MM.1S (cell line): ENCODE measurements at regions not wholly inside any gene's neighbourhood (a gene's known extent, or its start where the extent isn't known, plus 50 kb on each side); places are given as distances from the start of the nearest gene placed in this dataset.

Experiments
- DNase-seq: peaks from one replicate; pipeline ENCODE4 v3.0.0-alpha.2; 2015
- H2AFZ ChIP-seq: fragments of 300-600 bp; sonication (generic); 2 replicates; pipeline ENCODE4 v1.6.0; 2016; ENCODE audit warnings: antibody characterized with exemption, low read length
- H3F3A ChIP-seq: fragments of 300-600 bp; sonication (generic); 2 replicates; pipeline ENCODE4 v1.6.1; 2016; ENCODE audit warnings: mild to moderate bottlenecking, antibody characterized with exemption, low read length, moderate library complexity, mixed read lengths; ENCODE audit not compliant: insufficient read depth
- H3K27ac ChIP-seq: fragments of 300-600 bp; sonication (generic); 2 replicates; pipeline ENCODE4 v1.5.1; 2016; ENCODE audit warnings: mild to moderate bottlenecking, low read length
- H3K27me3 ChIP-seq: fragments of 300-600 bp; sonication (generic); replicated peaks from 2 replicates; pipeline ENCODE4 v1.6.0; 2016; ENCODE audit warnings: low read length; ENCODE audit not compliant: insufficient read depth
- H3K36me3 ChIP-seq: fragments of 300-600 bp; sonication (generic); replicated peaks from 2 replicates; pipeline ENCODE4 v1.6.1; 2016; ENCODE audit warnings: mild to moderate bottlenecking, low read length, mixed read lengths; ENCODE audit not compliant: insufficient read depth
- H3K4me1 ChIP-seq: fragments of 300-600 bp; sonication (generic); 2 replicates; pipeline ENCODE4 v1.6.1; 2016; ENCODE audit warnings: low read length, mixed read lengths
- H3K4me2 ChIP-seq: fragments of 300-600 bp; sonication (generic); 2 replicates; pipeline ENCODE4 v1.6.0; 2016; ENCODE audit warnings: low read depth, low read length
- H3K4me3 ChIP-seq: fragments of 300-600 bp; sonication (generic); 2 replicates; pipeline ENCODE4 v1.5.1; 2016; ENCODE audit warnings: low read length, mixed read lengths
- H3K79me2 ChIP-seq: fragments of 300-600 bp; sonication (generic); 2 replicates; pipeline ENCODE4 v1.6.1; 2016; ENCODE audit warnings: mixed run types, low read length, mixed read lengths
- H3K9ac ChIP-seq: fragments of 300-600 bp; sonication (generic); 2 replicates; pipeline ENCODE4 v1.6.1; 2016; ENCODE audit warnings: low read length, mixed read lengths
- H3K9me2 ChIP-seq: fragments of 300-600 bp; sonication (generic); replicated peaks from 2 replicates; pipeline ENCODE4 v1.6.1; 2016; ENCODE audit warnings: mild to moderate bottlenecking, low read length, mixed read lengths; ENCODE audit not compliant: insufficient read depth
- H3K9me3 ChIP-seq: fragments of 300-600 bp; sonication (generic); replicated peaks from 2 replicates; pipeline ENCODE4 v1.6.1; 2016; ENCODE audit warnings: mild to moderate bottlenecking, low read length, mixed read lengths; ENCODE audit not compliant: insufficient read depth
- H4K20me1 ChIP-seq: fragments of 300-600 bp; sonication (generic); 2 replicates; pipeline ENCODE4 v1.6.1; 2016; ENCODE audit warnings: mild to moderate bottlenecking, low read length, moderate library complexity, mixed read lengths; ENCODE audit not compliant: insufficient read depth
- EZH2 ChIP-seq: fragments of 300-600 bp; sonication (generic); optimal IDR thresholded peaks from 2 replicates; pipeline ENCODE3; 2017; ENCODE audit warnings: low read depth, mild to moderate bottlenecking, antibody characterized with exemption, low read length, mixed read lengths
- EZH2phosphoT487 ChIP-seq: fragments of 300-600 bp; sonication (generic); IDR thresholded peaks from 2 replicates; pipeline ENCODE4 v1.6.1; 2018; ENCODE audit warnings: antibody characterized with exemption, low read length
- TF ChIP-seq, protein P1 (sequence below): fragments of 300-600 bp; sonication (generic); IDR thresholded peaks from 2 replicates; pipeline ENCODE4 v1.5.1; 2016; ENCODE audit warnings: antibody characterized with exemption, low read length, mixed read lengths

DNA sequence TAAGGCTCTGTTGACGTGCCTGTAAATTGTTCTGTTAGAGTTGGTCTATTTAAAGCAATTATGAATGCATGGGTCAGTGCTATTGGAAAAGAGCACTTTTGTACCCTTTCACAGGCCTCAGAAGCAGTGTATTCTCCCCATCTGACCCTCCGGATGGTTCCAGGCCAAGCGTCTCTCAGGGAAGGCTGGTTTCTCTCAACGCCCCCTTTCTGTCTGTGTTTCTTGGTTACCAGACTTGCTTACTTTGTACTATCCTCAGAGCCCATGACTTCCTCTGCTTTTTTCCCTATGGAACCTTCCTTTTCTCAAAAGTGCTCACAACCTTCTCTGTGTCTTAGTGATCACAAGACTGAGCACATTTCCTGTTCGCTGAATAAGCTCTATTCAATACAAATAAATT, 559.3 kb upstream of the ZFP42 start:
- no peaks in the 10 kb centered on the region for H3K27me3 ChIP-seq
- H3K36me3 ChIP-seq: no peaks in the 10 kb centered on the region
- H3K4me2 ChIP-seq: no peak overlapping the region
- no peak for DNase-seq
- no peaks in the 10 kb centered on the region for H4K20me1 ChIP-seq
- H3K9me2 ChIP-seq: no peaks in the 10 kb centered on the region
- H2AFZ ChIP-seq: no peak overlapping the region
- no peaks in the 10 kb centered on the region for H3K4me1 ChIP-seq
- no peaks in the 10 kb centered on the region for H3K9me3 ChIP-seq
- no peak for TF ChIP-seq EZH2
- TF ChIP-seq EZH2phosphoT487: no peak
- TF ChIP-seq, protein P1, sequence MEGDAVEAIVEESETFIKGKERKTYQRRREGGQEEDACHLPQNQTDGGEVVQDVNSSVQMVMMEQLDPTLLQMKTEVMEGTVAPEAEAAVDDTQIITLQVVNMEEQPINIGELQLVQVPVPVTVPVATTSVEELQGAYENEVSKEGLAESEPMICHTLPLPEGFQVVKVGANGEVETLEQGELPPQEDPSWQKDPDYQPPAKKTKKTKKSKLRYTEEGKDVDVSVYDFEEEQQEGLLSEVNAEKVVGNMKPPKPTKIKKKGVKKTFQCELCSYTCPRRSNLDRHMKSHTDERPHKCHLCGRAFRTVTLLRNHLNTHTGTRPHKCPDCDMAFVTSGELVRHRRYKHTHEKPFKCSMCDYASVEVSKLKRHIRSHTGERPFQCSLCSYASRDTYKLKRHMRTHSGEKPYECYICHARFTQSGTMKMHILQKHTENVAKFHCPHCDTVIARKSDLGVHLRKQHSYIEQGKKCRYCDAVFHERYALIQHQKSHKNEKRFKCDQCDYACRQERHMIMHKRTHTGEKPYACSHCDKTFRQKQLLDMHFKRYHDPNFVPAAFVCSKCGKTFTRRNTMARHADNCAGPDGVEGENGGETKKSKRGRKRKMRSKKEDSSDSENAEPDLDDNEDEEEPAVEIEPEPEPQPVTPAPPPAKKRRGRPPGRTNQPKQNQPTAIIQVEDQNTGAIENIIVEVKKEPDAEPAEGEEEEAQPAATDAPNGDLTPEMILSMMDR: no peak
- H3K4me3 ChIP-seq: no peak overlapping the region
- no peak overlapping the region for H3K9ac ChIP-seq
- H3K27ac ChIP-seq: no peak overlapping the region
- H3F3A ChIP-seq: no peaks in the 10 kb centered on the region
- H3K79me2 ChIP-seq: no peaks in the 10 kb centered on the region

DNA sequence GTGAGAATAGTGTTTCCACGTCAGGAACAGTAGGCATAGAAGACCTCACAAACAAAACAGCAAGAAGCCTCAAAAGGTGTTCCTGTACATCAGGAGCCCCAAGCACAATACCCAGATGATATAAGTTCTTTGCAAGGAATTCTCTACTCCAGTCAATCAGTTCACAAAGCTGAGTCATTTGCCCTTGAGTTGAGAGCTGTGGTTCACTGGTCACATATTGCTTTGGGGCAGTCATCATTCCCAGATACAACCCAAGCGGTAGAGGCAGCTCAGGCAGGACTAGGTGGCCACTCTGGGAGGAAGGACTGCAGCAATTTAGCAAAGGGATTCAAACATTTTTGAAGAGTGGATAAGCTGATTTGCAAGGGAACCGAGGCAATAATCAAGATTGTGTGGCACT, 551.5 kb upstream of the ZFP42 start:
- Histone ChIP-seq H3K4me1 (no peaks in the 10 kb centered on the region), H3K9ac (no peak overlapping the region), H3K9me3 (no peaks in the 10 kb centered on the region), H3K4me2 (no peak overlapping the region), H3K9me2 (no peaks in the 10 kb centered on the region), H3K27ac (no peak overlapping the region), H3K36me3 (no peaks in the 10 kb centered on the region), H3K4me3 (no peak overlapping the region), H3K79me2 (no peaks in the 10 kb centered on the region), H3F3A (no peaks in the 10 kb centered on the region), H2AFZ (no peak overlapping the region), H4K20me1 (no peaks in the 10 kb centered on the region), H3K27me3 (no peaks in the 10 kb centered on the region)
- DNase-seq: no peak
- TF ChIP-seq EZH2 (no peak), EZH2phosphoT487 (no peak)
- TF ChIP-seq, protein P1: no peak

DNA sequence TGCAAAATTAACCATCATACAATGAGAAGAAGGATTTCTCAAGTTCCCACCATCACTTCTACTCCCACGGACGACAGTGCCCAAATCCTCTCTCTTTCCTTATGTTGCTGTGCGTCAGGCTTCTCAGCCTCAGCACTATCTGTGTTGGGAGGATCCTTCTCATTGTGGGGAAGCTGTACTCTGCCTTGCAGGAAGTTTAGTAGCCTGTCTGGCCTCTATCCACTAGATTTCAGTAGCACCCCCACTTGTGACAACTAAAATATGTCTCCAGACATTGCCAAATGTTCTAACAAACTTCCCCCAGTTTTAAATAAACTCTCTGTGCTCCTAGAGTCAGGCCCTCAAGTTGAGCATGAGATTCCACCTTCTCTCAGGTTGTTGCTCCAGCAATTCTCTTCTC, 545.9 kb upstream of the ZFP42 start:
- DNase-seq: no peak
- no peak overlapping the region for H3K4me2 ChIP-seq

DNA sequence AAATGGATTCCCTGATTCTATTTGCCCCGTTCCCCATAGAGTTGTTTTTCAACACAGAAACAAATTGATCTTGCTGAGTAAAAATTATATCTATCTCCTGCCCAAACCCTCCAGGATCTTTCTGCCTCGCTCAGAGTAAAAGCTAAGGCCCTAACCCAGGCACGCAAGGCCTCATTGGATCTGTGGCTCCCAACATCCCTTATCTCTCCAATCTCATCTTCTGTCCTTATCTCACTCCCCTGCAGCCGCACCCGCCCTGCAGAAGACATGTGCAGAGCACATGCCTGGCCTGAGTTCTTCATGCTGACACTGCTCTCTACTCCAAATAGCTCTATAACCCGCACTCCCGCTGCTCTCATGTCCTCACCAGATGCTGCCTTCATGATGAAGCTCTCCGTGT, 543.8 kb upstream of the ZFP42 start:
- Histone ChIP-seq H3K36me3 (no peaks in the 10 kb centered on the region), H3K9me2 (no peaks in the 10 kb centered on the region), H3K9ac (no peak overlapping the region), H3K4me1 (no peaks in the 10 kb centered on the region), H3F3A (no peaks in the 10 kb centered on the region), H4K20me1 (no peaks in the 10 kb centered on the region), H2AFZ (no peak overlapping the region), H3K4me3 (no peak overlapping the region), H3K79me2 (no peaks in the 10 kb centered on the region), H3K27me3 (no peaks in the 10 kb centered on the region), H3K27ac (no peak overlapping the region), H3K9me3 (no peaks in the 10 kb centered on the region), H3K4me2 (no peak overlapping the region)
- DNase-seq: no peak
- no peak for TF ChIP-seq EZH2
- TF ChIP-seq, protein P1: no peak
- no peak for TF ChIP-seq EZH2phosphoT487

More for the DNA sequence above, 545.9 kb upstream of the ZFP42 start:
- Histone ChIP-seq H3F3A (no peaks in the 10 kb centered on the region), H3K27me3 (no peaks in the 10 kb centered on the region), H3K4me3 (no peak overlapping the region), H3K4me1 (no peaks in the 10 kb centered on the region), H3K36me3 (no peaks in the 10 kb centered on the region), H2AFZ (no peak overlapping the region), H4K20me1 (no peaks in the 10 kb centered on the region), H3K9ac (no peak overlapping the region), H3K9me2 (no peaks in the 10 kb centered on the region), H3K27ac (no peak overlapping the region), H3K79me2 (no peaks in the 10 kb centered on the region), H3K9me3 (no peaks in the 10 kb centered on the region)
- no peak for TF ChIP-seq EZH2phosphoT487
